GM23248 (cell line): ENCODE measurements at regions not wholly inside any gene's neighbourhood (a gene's known extent, or its start where the extent isn't known, plus 50 kb on each side); places are given as distances from the start of the nearest gene placed in this dataset.
"Not testable (repeated sequence)": the region's sequence is repeated elsewhere in the genome, so short reads cannot be mapped to it uniquely, and the experiment has no call there.

Experiments used
- DNase-seq: peaks from one replicate; pipeline ENCODE4 v3.0.0-alpha.2; 2015
- H2AFZ ChIP-seq: fragments of 200-600 bp; sonication (generic); 2 replicates; pipeline ENCODE4 v1.6.1; 2016; ENCODE audit warnings: antibody characterized with exemption
- H3F3A ChIP-seq: fragments of 200-600 bp; sonication (generic); 2 replicates; pipeline ENCODE4 v1.6.1; 2016; ENCODE audit warnings: mild to moderate bottlenecking, antibody characterized with exemption, mixed run types; ENCODE audit not compliant: insufficient read depth
- H3K27ac ChIP-seq: fragments of 200-600 bp; sonication (generic); 2 replicates; pipeline ENCODE4 v1.5.1; 2016; ENCODE audit warnings: mild to moderate bottlenecking
- H3K27me3 ChIP-seq: fragments of 200-600 bp; sonication (generic); replicated peaks from 2 replicates; pipeline ENCODE4 v1.6.1; 2016; ENCODE audit warnings: mild to moderate bottlenecking; ENCODE audit not compliant: insufficient read depth
- H3K36me3 ChIP-seq: fragments of 200-600 bp; sonication (generic); 2 replicates; pipeline ENCODE4 v1.6.1; 2016; ENCODE audit warnings: low read depth, mild to moderate bottlenecking
- H3K4me1 ChIP-seq: fragments of 200-600 bp; sonication (generic); 2 replicates; pipeline ENCODE4 v1.6.1; 2016; ENCODE audit warnings: mild to moderate bottlenecking; ENCODE audit not compliant: insufficient read depth
- H3K4me2 ChIP-seq: fragments of 200-600 bp; sonication (generic); one replicate; pipeline ENCODE4 v1.6.1; 2016; ENCODE audit warnings: mild to moderate bottlenecking; ENCODE audit not compliant: unreplicated experiment
- H3K4me3 ChIP-seq: fragments of 200-600 bp; sonication (generic); 2 replicates; pipeline ENCODE4 v1.5.1; 2016; ENCODE audit warnings: mild to moderate bottlenecking
- H3K79me2 ChIP-seq: fragments of 200-600 bp; sonication (generic); 2 replicates; pipeline ENCODE4 v1.6.1; 2016; ENCODE audit warnings: mild to moderate bottlenecking; ENCODE audit not compliant: insufficient read depth
- H3K9ac ChIP-seq: fragments of 200-600 bp; sonication (generic); 2 replicates; pipeline ENCODE4 v1.6.1; 2016; ENCODE audit warnings: mild to moderate bottlenecking
- H3K9me2 ChIP-seq: fragments of 200-600 bp; sonication (generic); 2 replicates; pipeline ENCODE4 v1.6.1; 2016; ENCODE audit warnings: mixed run types, mild to moderate bottlenecking, moderate library complexity; ENCODE audit not compliant: insufficient read depth
- H3K9me3 ChIP-seq: fragments of 200-600 bp; sonication (generic); one replicate; pipeline ENCODE4 v1.6.1; 2017; ENCODE audit warnings: low read depth
- H4K20me1 ChIP-seq: fragments of 200-600 bp; sonication (generic); 2 replicates; pipeline ENCODE4 v1.6.0; 2016; ENCODE audit not compliant: insufficient read depth
- EZH2 ChIP-seq: fragments of 200-600 bp; sonication (generic); IDR thresholded peaks from 2 replicates; pipeline ENCODE4 v1.6.1; 2018; ENCODE audit warnings: antibody characterized with exemption, mild to moderate bottlenecking; ENCODE audit not compliant: insufficient read depth, poor library complexity, severe bottlenecking
- EZH2phosphoT487 ChIP-seq: fragments of 200-600 bp; sonication (generic); IDR thresholded peaks from 2 replicates; pipeline ENCODE4 v1.6.1; 2018; ENCODE audit warnings: antibody characterized with exemption, moderate library complexity, mild to moderate bottlenecking, low read depth; ENCODE audit not compliant: insufficient read depth
- WGBS, 2 experiments: methylation state at CpG; one replicate each; pipeline ENCODE4 v1.1.6; 2015 to 2017; ENCODE audit warnings: low lambda C conversion rate in 2 of 2, low coverage in 1 of 2; ENCODE audit errors: missing lambda C conversion rate in 2 of 2; 5-methylcytosine and 5-hydroxymethylcytosine counted together
- in situ Hi-C: fragments of 300-500 bp; cut with MboI; formaldehyde crosslinking; loops from 2 replicates; pipeline ENCODE4 v1.15.0; 2020

DNA sequence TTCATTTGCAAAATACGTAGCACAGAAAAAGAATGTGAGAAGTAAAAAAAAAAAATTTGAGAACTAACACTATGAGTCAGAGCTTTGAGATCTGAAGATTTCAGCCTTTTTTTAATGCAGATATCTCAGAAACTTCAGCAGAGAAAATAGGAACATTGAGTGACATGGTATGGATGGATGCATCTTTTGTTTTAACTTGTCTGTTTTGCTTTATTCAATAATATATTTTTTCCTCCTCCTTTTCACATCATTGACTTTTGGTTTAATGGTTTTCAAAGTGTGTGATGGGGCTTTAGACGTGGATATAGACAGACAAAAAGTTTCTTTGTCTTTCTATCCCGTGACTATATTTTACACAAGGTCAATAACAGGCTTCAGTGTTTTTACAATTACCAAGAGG lies 426.7 kb upstream of the FRG2C start:
- no peaks in the 10 kb centered on the region for H3F3A ChIP-seq
- WGBS, 2 experiments: 49 to 57% methylated on average over 3 of the region's 3 CpGs
- H4K20me1 ChIP-seq: no peaks in the 10 kb centered on the region
- no peaks in the 10 kb centered on the region for H3K9me2 ChIP-seq
- H3K4me3 ChIP-seq: no peak overlapping the region
- no peak for TF ChIP-seq EZH2phosphoT487
- TF ChIP-seq EZH2: no peak
- no peaks in the 10 kb centered on the region for H3K9me3 ChIP-seq
- no peak overlapping the region for H3K27ac ChIP-seq
- H3K27me3 ChIP-seq: peaks cover 4% of the 10 kb centered on the region
- no peak overlapping the region for H3K9ac ChIP-seq
- H3K4me2 ChIP-seq: no peak overlapping the region
- DNase-seq: peak; percentile 9
- no peaks in the 10 kb centered on the region for H3K4me1 ChIP-seq
- no peaks in the 10 kb centered on the region for H3K36me3 ChIP-seq
- in situ Hi-C loops: no loop called here
- H3K79me2 ChIP-seq: no peaks in the 10 kb centered on the region
- no peak overlapping the region for H2AFZ ChIP-seq

DNA sequence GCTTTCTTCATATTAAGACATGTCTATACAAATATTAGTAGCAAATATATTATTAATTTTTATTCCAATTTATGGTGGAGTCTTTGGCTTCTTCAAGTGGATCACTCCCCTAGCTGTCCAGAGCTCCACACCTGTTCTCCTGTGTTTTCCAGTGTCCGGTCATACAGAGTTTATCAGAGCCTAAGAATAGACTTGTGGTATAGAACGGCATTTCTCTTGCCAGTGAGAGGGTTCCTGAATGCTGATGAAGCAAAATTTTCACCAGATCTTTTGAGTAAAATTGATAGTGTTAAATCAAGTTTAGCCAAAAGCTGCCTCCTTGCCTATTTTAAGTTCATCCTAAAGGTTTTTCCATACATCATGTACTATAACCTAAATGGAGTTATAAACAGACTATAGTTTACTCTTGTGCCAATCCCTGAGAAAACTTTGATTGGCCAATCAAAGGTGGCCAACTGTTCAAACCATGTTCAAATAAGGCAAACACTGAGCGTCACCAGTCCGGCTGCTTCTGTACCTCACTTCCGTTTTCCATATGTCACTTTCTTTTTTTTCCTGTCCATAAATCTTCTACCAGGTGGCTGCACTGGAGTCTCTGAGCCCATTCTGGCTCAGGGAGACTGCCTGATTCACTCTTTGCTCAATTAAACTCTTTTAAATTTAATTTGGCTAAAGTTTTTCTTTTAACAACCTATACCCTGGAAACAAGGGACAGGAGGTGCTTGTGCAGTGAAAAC lies 422.7 kb upstream of the FRG2C start:
- H3F3A ChIP-seq, H3K27me3 ChIP-seq, H3K4me1 ChIP-seq, H3K4me2 ChIP-seq, in situ Hi-C loops, H2AFZ ChIP-seq, H3K9me3 ChIP-seq, H3K27ac ChIP-seq, H3K9ac ChIP-seq, DNase-seq, H3K79me2 ChIP-seq, H4K20me1 ChIP-seq, H3K36me3 ChIP-seq, H3K4me3 ChIP-seq, H3K9me2 ChIP-seq: not testable (repeated sequence)
- 75 to 81% methylated on average over 5 of the region's 5 CpGs for whole genome bisulfite sequencing, 2 experiments

DNA sequence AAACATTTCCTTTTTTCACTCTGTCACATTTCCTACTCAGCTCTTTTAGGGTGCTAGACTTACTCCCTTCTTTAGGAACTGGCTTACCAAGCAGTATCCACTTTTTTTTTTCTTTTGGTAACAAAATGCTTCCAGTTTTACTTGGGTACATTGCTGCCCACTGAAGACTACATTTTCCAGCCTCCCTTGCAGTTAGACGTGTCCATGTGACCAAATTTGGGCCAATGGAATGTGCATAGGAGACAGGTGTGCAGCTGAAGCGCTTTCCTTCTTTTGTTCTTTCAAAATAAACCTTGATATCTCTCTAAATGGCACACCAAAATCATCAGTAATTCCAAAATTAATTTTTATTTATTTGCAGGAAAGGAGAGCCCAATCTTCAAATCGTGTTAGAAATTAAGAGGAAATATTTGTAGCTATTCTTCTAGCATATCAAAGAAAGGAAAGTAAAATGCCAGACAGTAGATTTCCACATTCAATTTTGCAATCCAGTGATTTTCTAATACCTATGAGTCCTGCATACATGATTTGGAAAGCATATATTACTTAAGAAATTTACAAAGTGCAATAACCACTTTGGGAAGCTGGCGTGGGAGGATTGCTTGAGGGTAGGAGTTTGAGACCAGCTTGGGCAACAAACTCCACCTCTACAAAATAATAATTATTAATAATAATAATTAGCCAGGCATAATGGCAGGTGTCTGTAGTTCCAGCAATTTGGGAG lies 422.0 kb upstream of the FRG2C start:
- H4K20me1 ChIP-seq: no peaks in the 10 kb centered on the region
- H3K36me3 ChIP-seq: no peaks in the 10 kb centered on the region
- H3K4me2 ChIP-seq: no peak overlapping the region
- no peaks in the 10 kb centered on the region for H3K79me2 ChIP-seq
- no peaks in the 10 kb centered on the region for H3K9me3 ChIP-seq
- no peak for DNase-seq
- no peak for TF ChIP-seq EZH2phosphoT487
- TF ChIP-seq EZH2: no peak
- no peak overlapping the region for H3K27ac ChIP-seq
- H3K4me3 ChIP-seq: no peak overlapping the region
- peaks cover 4% of the 10 kb centered on the region for H3K27me3 ChIP-seq
- no peaks in the 10 kb centered on the region for H3K4me1 ChIP-seq
- H3F3A ChIP-seq: no peaks in the 10 kb centered on the region
- WGBS, 2 experiments: 23 to 28% methylated on average over 4 of the region's 4 CpGs
- no peaks in the 10 kb centered on the region for H3K9me2 ChIP-seq
- in situ Hi-C loops: no loop called here
- H3K9ac ChIP-seq: no peak overlapping the region
- H2AFZ ChIP-seq: no peak overlapping the region

- no peaks in the 10 kb centered on the region for H3K4me1 ChIP-seq
These were observed 415.2 kb upstream of the FRG2C start for GRCh38 chr3:75248974-75249373.

GRCh38 chr3:75254685-75255084 lies 409.4 kb upstream of the FRG2C start:
- no peaks in the 10 kb centered on the region for H3K36me3 ChIP-seq
- no peak overlapping the region for H3K27ac ChIP-seq
- H3K79me2 ChIP-seq: no peaks in the 10 kb centered on the region
- H3K9me3 ChIP-seq: no peaks in the 10 kb centered on the region
- in situ Hi-C loops: no loop called here
- H3K4me2 ChIP-seq: no peak overlapping the region
- no peak overlapping the region for H2AFZ ChIP-seq
- H3K4me3 ChIP-seq: no peak overlapping the region
- no peak for DNase-seq
- no peak overlapping the region for H3K9ac ChIP-seq
- no peaks in the 10 kb centered on the region for H4K20me1 ChIP-seq
- TF ChIP-seq EZH2: no peak
- WGBS, 2 experiments: 65 to 66% methylated on average over 3 of the region's 3 CpGs
- H3K9me2 ChIP-seq: no peaks in the 10 kb centered on the region
- H3K4me1 ChIP-seq: no peaks in the 10 kb centered on the region
- H3F3A ChIP-seq: no peaks in the 10 kb centered on the region
- peaks cover 14% of the 10 kb centered on the region; the same call in 1 of the 2 replicates for H3K27me3 ChIP-seq

More at GRCh38 chr3:75248974-75249373, 415.2 kb upstream of the FRG2C start:
- no peaks in the 10 kb centered on the region for H3K9me2 ChIP-seq
- H3K4me3 ChIP-seq: no peak overlapping the region
- no peaks in the 10 kb centered on the region for H3F3A ChIP-seq
- no peaks in the 10 kb centered on the region for H3K36me3 ChIP-seq
- DNase-seq: no peak
- H3K9me3 ChIP-seq: no peaks in the 10 kb centered on the region
- no peak overlapping the region for H3K4me2 ChIP-seq
- H4K20me1 ChIP-seq: no peaks in the 10 kb centered on the region
- no peak for TF ChIP-seq EZH2
- TF ChIP-seq EZH2phosphoT487: no peak
- H3K79me2 ChIP-seq: no peaks in the 10 kb centered on the region
- H2AFZ ChIP-seq: no peak overlapping the region
- in situ Hi-C loops: no loop called here
- no peak overlapping the region for H3K27ac ChIP-seq
- H3K9ac ChIP-seq: no peak overlapping the region
- H3K27me3 ChIP-seq: no peaks in the 10 kb centered on the region

DNA sequence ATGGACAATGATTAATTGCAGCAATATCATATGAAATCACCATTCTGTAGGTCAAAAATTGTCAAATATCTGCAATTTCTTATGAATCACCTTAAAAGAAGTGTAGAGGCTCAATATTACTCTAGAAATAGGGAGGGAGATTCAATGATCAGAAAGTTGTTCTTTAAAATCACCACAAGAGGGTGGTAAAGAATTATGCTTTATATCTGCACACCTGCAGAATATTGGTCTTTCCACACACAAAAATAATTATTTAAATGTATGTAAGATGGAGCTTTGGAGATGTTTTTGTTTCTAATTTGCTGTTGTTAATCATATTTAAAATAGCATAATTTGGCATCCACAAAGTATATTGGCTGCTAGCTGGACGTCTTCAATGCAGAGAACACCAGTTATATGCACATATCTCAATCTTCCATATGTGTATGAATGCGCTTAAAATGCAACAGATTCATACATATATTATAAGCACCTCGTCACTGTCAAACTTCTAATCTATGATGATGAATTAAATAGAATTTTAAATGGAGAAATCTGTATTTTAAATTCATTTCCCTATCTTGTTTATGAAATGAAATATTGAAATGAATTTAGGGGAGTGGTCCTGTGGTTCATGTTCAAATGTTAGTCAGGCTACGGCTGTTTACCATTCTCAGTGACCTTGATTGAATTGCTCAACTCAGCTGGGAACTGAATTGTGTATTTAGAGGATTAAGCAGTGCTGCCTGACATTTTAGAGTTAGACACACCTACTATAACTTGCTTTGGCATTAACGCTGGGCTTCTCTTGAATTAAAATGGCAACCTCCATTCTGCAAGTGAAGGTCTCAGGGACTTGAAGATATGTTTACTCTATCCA lies 405.1 kb upstream of the FRG2C start:
- 18 to 21% methylated on average over 5 of the region's 5 CpGs for WGBS, 2 experiments
- peak; percentile 45 for DNase-seq
- H2AFZ ChIP-seq, H3K36me3 ChIP-seq, in situ Hi-C loops, H3F3A ChIP-seq, H3K9me2 ChIP-seq, H3K4me3 ChIP-seq, H3K4me2 ChIP-seq, H3K9ac ChIP-seq, H3K27ac ChIP-seq, H4K20me1 ChIP-seq, H3K4me1 ChIP-seq, H3K9me3 ChIP-seq, H3K79me2 ChIP-seq: not testable (repeated sequence)
- H3K27me3 ChIP-seq: peaks cover 14% of the 10 kb centered on the region; the same call in 1 of the 2 replicates

GRCh38 chr3:75260975-75261374 lies 403.2 kb upstream of the FRG2C start:
- H3K9me2 ChIP-seq, in situ Hi-C loops, H3K4me1 ChIP-seq, H3K27ac ChIP-seq, H3K9me3 ChIP-seq, H3K4me2 ChIP-seq, H3K36me3 ChIP-seq, H2AFZ ChIP-seq, H3K27me3 ChIP-seq, DNase-seq, H4K20me1 ChIP-seq, H3K9ac ChIP-seq, H3K4me3 ChIP-seq, H3F3A ChIP-seq, H3K79me2 ChIP-seq: not testable (repeated sequence)
- WGBS, 2 experiments: 71 to 75% methylated on average over 2 of the region's 2 CpGs
